DMS53 (cell line): ENCODE measurements at regions not wholly inside any gene's neighbourhood (a gene's known extent, or its start where the extent isn't known, plus 50 kb on each side); places are given as distances from the start of the nearest gene placed in this dataset.
A peak's percentile ranks its signal among the peaks of the same experiment; 100 is the strongest.

Experiments used
- DNase-seq: peaks from one replicate; lab custom pipeline; 2025; lab: John Stamatoyannopoulos, UW

DNA sequence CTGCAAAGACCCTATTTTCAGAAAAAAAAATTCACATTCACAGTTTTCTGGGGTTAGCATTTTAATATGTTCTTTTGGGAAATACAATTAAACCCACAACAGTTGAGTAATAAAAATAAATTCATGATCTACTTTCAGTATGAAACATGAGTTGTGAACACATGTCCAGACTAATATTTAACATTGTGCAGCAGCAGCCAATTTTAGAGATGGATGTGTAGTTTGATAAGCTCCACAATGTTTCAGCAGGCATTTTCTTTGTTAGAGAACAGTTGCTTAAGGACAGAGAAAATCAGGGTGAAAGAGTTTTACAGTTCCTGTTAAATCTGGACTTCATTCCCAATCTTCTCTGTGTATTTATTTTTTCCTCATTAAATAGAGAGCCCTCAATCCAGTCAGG is 519.5 kb downstream of the PIK3C3 start:
- DNase-seq, result no peak

DNA sequence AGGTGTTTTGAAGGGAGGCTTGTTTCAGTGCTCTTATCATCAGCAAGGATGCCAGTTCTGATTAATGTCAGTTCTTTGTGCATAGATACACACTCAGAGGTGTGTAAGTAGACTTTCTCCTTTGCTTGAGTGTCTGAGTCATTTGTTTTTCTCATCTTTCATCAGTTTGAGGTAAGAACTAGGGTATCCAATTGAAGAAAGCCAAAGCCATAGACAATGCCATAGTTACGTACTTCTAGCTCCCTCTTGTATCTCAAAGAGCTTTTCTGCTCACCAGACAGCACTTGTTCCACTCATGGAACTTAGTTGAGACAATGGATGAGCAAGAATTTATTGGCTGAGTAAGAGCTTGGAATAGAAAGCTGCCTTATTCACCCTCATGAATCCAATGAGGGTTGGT is 520.1 kb downstream of the PIK3C3 start:
- peak; percentile 20 for DNase-seq

DNA sequence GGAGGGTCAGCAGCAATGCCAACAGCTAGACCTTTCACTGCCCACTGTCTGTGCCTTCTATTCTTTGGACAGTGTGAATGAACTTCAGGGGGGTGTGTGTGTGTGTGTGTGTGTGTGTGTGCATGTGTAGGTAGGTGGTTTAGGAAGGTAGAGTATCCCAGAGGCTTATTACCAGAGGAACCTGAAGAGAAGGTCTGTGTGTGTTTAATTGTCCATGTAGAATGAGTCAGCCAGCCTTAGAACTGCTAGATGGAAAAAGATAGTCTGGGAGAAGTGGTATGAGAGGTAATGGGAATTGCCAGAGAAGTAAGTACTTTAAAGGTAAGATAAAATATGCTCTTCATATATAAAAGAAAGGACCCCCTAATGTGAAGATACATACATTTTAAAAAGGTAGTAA is 522.2 kb downstream of the PIK3C3 start:
- DNase-seq, result peak; percentile 30

DNA sequence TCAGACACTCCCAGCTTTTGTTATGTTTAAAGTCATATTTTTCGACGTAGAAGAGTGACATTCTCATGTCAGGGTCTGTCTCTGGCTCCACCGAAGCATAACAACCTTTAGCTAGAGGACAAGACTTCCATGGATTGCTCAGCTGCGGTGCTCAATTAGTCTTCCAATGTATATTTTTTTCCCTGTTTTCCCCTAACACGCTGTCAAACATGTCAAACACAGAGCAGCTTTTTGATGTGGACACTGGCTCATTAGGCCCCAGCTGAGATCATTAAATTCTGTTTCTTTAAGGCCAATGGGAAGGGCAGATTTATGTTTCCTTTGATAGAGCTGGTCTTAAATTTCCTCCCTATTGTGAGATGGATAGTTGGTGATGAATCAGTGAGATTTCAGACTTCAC is 525.4 kb downstream of the PIK3C3 start:
- DNase-seq, result no peak

DNA sequence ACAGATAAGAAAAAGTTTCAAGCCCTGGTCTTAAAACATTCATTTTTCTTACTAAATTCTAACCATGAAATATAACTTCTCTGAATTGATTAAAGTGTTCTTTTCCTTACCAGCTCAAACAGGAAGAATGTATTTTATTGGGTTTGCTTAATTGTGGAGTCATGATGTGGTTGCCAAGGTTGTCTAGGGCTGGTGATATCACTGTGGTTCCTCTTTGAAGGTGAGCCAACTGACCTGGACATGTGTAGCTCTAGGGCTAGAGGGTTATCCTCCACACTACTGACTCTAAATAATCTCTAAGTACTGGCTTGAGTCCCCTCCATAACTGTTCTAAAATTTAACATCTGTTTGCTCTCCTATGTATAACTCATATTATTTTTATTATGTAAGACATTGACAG is 529.6 kb downstream of the PIK3C3 start:
- no peak for DNase-seq

DNA sequence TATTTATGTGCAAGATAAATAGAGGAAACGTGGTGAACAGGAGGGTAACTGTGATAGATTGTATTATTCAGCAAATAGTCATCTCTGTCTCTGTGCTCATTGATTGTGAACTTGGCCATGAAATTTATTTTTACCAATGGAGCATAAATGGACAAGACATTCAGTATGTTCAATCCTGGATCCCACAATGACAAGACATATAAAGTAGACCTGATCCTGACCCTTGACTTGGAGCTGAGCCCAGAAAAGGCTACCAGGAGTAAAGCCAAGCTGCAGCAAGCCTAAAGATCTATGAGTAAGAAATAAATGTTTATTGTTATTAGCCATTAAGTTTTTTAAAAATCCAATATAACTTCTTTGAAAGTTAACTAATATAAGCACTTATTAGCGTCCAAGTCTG is 531.2 kb downstream of the PIK3C3 start:
- no peak for DNase-seq

DNA sequence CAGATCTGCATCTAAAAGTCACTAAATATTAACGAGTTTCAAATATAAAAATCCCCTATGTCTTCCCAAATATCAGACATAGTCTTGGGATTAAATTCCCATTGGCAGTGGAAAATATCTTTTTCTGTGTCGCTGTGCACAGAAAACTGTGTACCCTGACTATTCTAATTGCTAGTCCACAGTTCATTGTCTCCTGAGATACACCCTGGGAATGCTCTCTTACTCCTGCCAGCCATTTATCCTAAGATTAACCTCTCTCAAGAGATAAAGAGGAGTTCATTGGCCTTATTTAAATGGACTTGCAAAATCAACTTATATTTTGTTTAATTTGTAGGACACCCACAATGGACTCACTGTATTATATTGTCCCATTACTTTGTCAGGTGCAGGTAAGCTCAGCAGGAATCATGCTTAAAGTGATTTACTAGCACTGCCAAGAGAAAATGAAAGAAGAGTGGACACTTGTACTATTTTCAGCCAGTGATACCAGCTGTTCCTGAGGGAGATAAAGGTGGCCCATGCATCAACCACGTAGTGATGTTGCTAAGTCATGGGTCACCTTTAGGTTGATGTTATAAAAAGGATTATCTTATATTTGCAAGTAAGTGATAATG is 553.8 kb downstream of the PIK3C3 start:
- DNase-seq, result peak; percentile 11

DNA sequence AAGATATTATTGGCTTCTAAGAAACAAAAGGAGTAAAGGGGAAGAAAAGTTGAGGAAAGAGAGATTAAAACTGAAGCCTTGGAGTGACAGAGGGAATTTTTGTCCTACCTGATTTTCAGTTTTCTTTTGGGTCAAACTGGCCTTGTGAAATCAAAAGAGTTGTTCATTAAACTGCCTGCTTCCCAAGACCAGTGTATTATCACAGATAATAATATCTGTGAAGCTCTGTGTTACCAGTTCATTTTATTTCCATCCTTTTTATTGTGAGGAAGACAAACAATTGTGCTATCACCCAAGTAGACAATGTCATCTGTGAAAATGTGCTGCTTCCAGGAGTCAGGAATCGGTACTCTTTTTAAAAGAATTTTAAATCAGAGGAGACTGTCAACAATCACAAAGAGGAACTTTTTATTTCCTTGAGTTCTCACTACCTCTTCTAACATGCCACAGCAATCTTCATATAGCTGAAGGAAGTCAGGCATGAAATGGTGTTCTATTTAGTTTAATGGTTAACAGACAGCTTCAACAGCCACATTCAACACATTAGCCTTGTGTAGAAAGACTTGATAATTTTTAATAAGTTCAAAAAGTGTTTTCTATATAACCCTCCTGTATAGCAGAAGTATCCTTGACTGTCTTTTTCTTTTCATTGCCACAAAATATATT is 554.8 kb downstream of the PIK3C3 start:
- DNase-seq, result peak; percentile 45

DNA sequence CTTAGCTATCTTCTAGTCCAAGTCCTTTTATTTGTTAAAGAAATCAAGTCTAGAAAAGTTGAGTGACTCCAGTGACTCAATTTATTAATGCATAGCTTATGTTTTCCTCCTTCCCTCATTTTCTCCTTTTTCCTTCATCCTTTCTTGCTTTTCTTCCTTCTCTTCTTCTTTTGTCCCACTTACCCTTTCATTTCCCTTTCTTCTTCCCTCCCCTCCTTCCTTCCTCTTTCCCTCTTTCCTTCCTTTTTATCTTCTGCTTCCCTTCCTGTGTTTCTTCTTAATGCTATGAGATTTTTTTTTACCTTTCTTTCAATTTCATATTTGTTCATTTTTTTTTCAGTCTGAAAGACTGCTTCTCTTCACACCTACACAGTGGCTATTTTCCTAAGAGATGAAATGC is 555.5 kb downstream of the PIK3C3 start:
- no peak for DNase-seq

DNA sequence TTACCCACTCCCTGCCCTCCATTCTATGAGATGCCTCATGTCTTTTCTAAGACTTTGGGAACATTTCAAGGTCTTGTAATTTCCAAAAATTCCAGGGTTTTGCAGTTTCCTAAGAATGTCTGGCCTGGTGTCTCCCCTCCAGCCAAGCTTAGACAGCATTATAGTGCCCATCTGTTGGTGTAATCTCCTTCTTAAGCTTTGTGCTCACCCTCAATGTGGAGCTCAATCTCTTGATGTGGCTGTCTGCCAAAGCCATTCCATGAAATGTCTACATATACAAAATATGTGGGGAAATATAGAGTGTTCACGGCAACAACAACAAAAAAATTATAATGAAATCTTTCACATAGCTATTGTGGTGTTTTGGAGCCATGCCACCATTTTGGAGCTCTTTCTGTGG is 558.4 kb downstream of the PIK3C3 start:
- no peak for DNase-seq

DNA sequence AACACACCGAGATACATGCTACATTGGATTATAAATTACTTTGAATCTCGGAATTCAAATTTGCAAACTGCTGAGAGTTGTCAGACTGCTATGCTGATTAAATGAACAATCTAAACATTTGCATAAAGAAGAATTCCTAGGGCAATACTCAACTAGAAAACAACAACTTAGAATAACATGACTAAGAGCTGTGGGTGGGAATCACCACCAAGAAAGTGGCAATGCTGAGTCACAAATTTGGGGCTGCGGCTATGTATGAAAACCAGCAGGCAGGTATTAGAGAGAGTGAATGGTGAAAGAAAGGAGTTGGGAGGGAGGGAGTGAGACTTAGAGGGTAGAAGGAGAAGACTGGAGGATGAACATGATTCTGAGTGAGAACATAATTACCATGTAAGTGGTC is 559.5 kb downstream of the PIK3C3 start:
- no peak for DNase-seq

DNA sequence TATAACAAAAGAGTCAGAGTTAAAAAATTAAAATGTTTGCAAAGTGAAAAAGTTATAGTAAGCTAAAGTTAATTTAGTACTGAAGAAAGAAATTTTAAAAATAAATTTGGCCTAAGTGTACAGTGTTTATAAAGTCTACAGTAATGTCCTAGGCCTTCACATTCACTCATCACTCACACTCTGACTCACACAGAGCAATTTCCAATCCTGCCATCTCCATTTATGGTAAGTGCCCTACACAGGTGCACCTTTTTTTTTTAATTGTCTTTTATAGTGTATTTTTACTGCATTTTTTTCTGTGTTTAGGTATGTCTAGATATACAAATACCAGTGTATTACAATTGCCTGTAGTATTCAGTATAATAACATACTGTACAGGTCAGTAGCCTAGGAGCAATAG is 562.9 kb downstream of the PIK3C3 start:
- no peak for DNase-seq

DNA sequence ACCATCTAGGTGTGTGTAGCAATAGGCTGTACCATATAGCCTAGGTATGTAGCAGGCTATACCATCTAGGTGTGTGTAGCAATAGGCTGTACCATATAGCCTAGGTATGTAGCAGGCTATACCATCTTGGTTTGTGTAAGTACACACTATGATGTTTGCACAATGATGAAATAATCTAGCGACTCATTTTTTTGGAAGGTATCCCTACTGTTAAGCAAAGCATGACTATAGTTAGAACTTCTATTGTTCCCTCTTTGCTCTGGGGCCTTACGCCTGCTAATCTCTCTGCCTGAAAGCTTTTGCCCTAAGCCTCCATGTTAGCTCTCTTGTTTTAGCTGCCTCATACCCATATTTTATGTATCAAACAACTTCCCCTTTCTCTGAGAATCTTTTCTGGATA is 563.3 kb downstream of the PIK3C3 start:
- peak; percentile 48 for DNase-seq

DNA sequence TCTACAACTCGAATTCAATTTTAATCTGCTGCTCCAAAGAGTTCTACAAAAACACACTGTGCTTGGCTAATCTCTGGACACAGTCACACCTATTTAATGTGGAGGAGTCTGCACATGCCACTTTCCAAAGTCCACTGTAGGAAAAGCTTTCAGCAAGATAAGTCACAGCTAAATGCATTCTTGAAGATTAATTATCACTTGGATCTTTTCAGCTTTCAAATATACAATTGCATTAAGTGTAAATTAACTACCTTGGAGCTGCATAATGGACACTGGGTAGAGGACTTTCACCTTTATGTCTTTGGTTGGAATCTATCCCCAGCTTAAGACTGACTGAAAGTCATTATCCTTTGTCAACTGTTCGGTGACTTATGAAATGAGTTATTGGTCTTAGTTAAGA is 565.1 kb downstream of the PIK3C3 start:
- DNase-seq, result no peak

DNA sequence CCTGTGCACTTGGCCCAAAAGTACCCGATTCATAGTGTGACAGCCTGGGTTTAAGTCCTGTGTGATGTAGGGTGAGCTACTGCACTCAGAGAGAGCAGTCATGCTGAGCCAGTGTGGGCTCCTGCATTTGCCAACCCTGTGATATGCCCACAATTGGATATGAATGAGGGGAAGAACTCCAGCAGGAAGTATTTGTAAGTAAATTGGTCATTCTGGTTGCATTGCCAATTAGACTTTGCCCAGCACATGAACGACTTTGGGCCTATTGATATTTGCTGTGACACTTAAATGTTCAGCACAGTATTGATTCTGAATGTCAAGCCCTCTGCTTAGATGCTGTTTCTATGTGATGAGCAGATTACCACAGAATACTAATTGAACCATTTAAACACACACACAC is 570.9 kb downstream of the PIK3C3 start:
- DNase-seq, result peak; percentile 54

DNA sequence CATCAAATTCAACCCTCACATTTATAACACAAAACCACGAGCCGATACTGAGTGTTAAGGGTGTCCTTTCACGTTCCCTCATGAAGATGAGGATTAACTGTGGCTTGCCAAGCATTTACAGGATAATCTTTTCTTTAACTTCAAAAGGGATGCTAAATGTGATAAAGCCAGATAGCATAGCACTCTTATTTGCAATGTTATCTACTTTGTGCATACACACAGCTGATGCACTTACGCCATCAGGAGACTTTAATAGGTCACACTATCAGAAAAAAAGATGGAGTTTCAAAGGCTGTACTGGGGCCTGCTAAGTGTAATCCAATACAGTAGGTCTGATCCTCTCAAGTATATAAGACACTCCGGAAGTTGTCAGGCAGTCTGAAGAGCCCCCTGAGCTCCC is 572.7 kb downstream of the PIK3C3 start:
- DNase-seq, result no peak

DNA sequence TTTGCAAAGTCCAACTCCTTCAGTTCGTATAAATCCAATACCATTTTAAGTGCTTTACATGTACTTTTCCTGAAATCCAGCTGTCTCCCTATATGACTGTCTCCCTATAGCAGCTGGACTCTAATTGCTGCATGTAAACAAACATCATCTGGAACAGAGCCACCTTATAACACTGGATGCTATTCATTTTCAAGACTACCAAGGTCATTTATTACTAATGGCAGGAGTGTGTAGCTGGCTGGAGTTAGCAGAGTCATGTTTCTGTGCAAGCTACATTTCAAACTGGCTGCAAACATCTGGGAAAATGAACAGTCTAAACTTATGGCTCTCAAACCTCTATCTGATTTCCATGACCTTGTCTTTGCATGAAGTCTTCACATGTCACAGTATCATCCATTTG is 575.2 kb downstream of the PIK3C3 start:
- no peak for DNase-seq

DNA sequence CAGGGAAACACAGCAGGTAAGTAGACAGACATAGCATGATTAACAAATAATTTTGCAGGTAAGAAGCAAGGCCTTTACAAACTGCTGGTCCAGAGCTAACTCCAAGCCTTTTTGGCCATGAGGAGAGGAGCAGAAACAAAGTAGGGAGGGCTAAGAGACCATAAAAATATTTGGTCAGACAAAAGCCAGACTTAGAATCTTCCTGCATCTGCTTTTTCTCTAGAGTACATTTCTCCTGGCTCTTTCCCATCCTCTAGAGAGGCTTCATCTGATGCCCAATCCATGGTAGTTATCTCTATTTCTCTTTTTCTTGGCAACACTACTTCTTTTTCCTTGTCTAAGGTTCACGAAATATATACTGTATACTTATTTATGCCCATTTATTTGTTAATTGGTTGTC is 577.1 kb downstream of the PIK3C3 start:
- no peak for DNase-seq

DNA sequence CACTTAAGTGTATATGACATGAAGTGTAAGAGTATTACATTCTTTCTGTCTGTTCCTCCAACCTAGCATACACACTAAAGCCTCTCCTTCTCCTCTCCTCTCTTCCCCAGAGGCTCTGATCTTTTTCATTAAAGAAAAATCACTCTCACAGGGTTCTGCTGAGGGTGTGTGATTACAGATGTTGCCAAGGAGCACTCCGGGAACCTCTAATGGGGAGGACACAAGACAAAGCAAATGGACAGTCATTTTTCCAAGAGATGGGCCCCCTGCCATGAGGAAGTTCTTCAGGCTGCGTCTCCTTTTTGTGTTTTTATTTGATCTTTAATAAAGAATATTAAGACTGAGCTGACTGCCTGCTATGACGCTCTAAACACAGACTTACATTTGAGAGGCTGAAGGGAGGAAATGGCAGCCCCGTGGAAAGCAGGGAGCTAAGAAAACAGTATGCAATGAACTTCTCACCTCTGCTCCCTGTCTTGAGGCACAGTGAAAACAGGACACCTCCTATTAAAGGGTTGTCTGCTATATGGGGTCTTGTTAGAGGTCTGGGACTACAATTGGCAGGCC is 578.1 kb downstream of the PIK3C3 start:
- DNase-seq, result no peak

DNA sequence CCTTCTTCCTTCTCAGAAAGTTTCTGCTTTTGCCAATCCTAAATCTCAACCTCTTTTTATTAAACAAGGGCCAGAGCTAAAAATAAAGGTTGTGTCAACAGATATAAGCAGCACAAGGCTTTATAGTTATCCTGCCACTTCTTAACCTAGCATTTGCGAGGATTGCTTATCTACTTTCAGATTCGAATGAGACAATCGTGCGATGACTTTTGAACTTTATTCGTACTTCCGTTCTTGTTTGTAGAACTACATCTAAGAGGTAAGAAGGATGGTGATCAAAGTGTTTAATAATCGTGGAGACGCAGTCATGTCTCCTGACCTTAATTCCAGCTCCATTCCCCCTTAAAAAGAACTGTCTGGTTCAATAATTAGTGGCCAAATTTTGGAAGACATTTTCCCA is 578.6 kb downstream of the PIK3C3 start:
- DNase-seq, result no peak

DNA sequence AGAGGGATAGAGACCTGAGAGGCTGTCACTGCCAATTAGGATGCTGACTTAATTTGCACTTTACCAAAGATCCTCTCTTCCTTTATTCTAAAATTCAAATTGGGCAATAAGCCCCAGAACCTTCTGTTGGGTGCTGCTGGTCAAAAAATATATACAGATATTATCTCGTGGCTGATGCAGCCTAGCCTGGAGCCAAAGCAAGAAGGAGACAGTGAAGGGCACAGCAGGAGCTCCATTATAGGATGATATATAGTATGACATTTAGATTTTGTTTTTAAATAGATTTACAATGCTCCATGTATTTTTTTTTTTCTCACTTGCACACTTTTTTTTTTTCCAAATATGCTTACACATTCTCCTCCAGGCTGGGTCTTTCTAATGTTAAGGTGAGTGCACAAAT is 579.3 kb downstream of the PIK3C3 start:
- DNase-seq, result no peak

DNA sequence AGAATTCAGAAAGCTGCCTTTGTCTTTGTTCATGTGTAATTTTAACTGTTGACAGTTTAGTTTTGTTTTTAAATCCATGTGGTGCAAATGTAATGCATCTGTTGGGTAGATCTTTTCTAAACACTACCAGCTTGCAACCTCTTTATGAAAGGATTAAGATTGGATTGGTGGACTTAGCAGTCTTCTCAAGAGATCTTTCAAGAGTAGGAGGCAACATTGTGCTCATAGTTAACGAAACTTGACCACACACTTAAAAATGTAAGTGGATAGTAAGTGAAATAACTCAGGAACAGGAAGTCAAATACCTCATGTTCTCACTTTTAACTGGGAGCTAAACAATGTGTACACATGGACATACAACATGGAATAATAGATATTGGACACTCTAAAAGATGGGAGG is 579.0 kb downstream of the RIT2 start:
- peak; percentile 8 for DNase-seq

DNA sequence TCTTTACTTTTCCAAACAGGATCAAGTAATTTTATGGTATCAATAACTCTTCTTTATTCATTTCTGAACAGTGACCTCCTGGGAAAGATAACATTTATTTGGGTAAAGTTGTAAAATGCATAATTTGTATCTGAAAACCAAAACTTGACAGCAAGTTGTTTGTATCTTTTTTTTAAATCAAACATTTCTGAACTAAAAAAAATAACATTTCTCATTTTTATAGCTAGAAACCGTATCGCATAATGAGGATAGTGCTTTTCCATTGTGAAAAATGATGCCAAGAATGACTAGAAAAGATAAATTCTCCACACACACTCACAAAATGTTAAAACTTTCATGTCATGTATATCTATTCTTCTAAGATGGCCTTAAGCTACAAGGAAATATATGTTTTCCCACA is 578.2 kb downstream of the RIT2 start:
- DNase-seq, result no peak

DNA sequence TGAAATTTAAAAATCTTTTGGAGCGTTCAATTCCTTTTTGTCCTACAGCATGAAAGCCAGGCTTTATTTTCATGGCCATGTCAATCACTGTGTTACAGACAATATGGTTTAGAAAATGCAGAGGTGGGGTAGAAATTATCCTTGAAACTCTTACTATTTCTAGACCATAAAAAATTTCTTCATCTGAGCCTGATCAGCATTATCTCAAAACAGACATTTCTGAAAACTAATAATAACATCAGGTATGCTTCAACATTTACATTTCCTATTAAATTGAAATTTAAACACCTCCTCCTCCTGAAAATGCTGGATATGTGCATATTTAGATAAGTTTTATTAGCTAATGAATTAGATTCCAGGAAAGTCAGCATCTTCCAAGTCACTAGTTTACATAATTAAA is 570.6 kb downstream of the RIT2 start:
- DNase-seq, result no peak
